Gastrocnemius medialis (tissue), 4 donors: ENCODE measurements at regions not wholly inside any gene's neighbourhood (a gene's known extent, or its start where the extent isn't known, plus 50 kb on each side); places are given as distances from the start of the nearest gene placed in this dataset.

Experiments used
- CTCF ChIP-seq, 5 experiments: fragments of 450-650 bp in 3 of 5; fragments of 200-600 bp in 2 of 5; sonication (generic) in 2 of 5; IDR thresholded peaks in 4 of 5; conservative IDR thresholded peaks in 1 of 5; 1 replicate in 4 of 5; 2 replicates in 1 of 5; pipeline ENCODE4 v1.5.1; 2016 to 2019; ENCODE audit warnings: antibody characterized with exemption in 5 of 5, mild to moderate bottlenecking in 3 of 5, moderate library complexity in 3 of 5
- POLR2A ChIP-seq, 2 donors: fragments of 450-650 bp; IDR thresholded peaks; one replicate each; pipeline ENCODE4 v1.6.1; 2017; ENCODE audit warnings: antibody characterized with exemption in 2 of 2, mild to moderate bottlenecking in 2 of 2, moderate library complexity in 2 of 2

- TF ChIP-seq CTCF (IDR thresholded peaks at IDR 0.05 in 4 of 5, conservative IDR thresholded peaks at IDR 0.05 in 1 of 5): no peak
- TF ChIP-seq POLR2A (IDR thresholded peaks at IDR 0.05): no peak
Measured at GRCh38 chr20:51285684-51286083, 256.8 kb downstream of the NFATC2 start.
